Osteocyte (in vitro differentiated cells): ENCODE measurements at regions not wholly inside any gene's neighbourhood (a gene's known extent, or its start where the extent isn't known, plus 50 kb on each side); places are given as distances from the start of the nearest gene placed in this dataset.

Experiments
- DNase-seq: peaks from one replicate; pipeline ENCODE4 v3.0.0; 2021; ENCODE audit warnings: mixed read lengths; ENCODE audit not compliant: unreplicated experiment; ENCODE audit errors: extremely low spot score
- H3K27ac Mint-ChIP-seq: one replicate; pipeline ENCODE4 v1.8.0; 2021; ENCODE audit warnings: mild to moderate bottlenecking, mixed read lengths; ENCODE audit not compliant: unreplicated experiment
- H3K27me3 Mint-ChIP-seq: one replicate; pipeline ENCODE4 v1.8.0; 2021; ENCODE audit warnings: mixed read lengths; ENCODE audit not compliant: unreplicated experiment
- H3K36me3 Mint-ChIP-seq: one replicate; pipeline ENCODE4 v1.8.0; 2021; ENCODE audit warnings: mixed read lengths; ENCODE audit not compliant: unreplicated experiment
- H3K4me1 Mint-ChIP-seq: one replicate; pipeline ENCODE4 v1.8.0; 2021; ENCODE audit warnings: mixed read lengths; ENCODE audit not compliant: unreplicated experiment
- H3K4me3 Mint-ChIP-seq: one replicate; pipeline ENCODE4 v1.8.0; 2021; ENCODE audit warnings: mild to moderate bottlenecking, moderate library complexity, mixed read lengths; ENCODE audit not compliant: unreplicated experiment
- H3K9me3 Mint-ChIP-seq: one replicate; pipeline ENCODE4 v1.8.0; 2021; ENCODE audit warnings: mixed read lengths; ENCODE audit not compliant: unreplicated experiment
- CTCF ChIP-seq: fragments of 200-600 bp; sonication (generic); IDR thresholded peaks from 2 replicates; pipeline ENCODE4 v1.5.0; 2021; ENCODE audit warnings: antibody characterized with exemption, mild to moderate bottlenecking, moderate library complexity

GRCh38 chr11:91158891-91159537 lies 936.2 kb upstream of the CHORDC1 start:
- Mint-ChIP-seq H3K4me3 (no peak overlapping the region), H3K27me3 (no peaks in the 10 kb centered on the region), H3K36me3 (no peaks in the 10 kb centered on the region), H3K4me1 (peaks cover 16% of the 10 kb centered on the region), H3K9me3 (no peaks in the 10 kb centered on the region), H3K27ac (no peak overlapping the region)
- no peak for TF ChIP-seq CTCF
- no peak for DNase-seq

- H3K9me3 Mint-ChIP-seq, result no peaks in the 10 kb centered on the region
- no peak for TF ChIP-seq CTCF
- H3K27ac Mint-ChIP-seq, result no peak overlapping the region
- no peaks in the 10 kb centered on the region for H3K36me3 Mint-ChIP-seq
- H3K4me3 Mint-ChIP-seq, result no peak overlapping the region
- DNase-seq, result no peak
- no peaks in the 10 kb centered on the region for H3K27me3 Mint-ChIP-seq
- H3K4me1 Mint-ChIP-seq, result peaks cover 9% of the 10 kb centered on the region
Observed at GRCh38 chr11:91158297-91158696, 935.4 kb upstream of the CHORDC1 start.

GRCh38 chr11:91156041-91156440 lies 933.2 kb upstream of the CHORDC1 start:
- Mint-ChIP-seq H3K27ac (no peak overlapping the region), H3K4me3 (no peak overlapping the region), H3K4me1 (peaks cover 9% of the 10 kb centered on the region), H3K36me3 (peaks cover 4% of the 10 kb centered on the region), H3K27me3 (no peaks in the 10 kb centered on the region), H3K9me3 (no peaks in the 10 kb centered on the region)
- no peak for TF ChIP-seq CTCF
- DNase-seq, result no peak

- H3K4me1 Mint-ChIP-seq, result no peaks in the 10 kb centered on the region
- no peaks in the 10 kb centered on the region for H3K27me3 Mint-ChIP-seq
- no peak overlapping the region for H3K27ac Mint-ChIP-seq
- H3K4me3 Mint-ChIP-seq, result no peak overlapping the region
- TF ChIP-seq CTCF, result no peak
- H3K9me3 Mint-ChIP-seq, result no peaks in the 10 kb centered on the region
- peaks cover 1% of the 10 kb centered on the region for H3K36me3 Mint-ChIP-seq
- DNase-seq, result no peak
Observed at GRCh38 chr11:91147885-91148284, 925.0 kb upstream of the CHORDC1 start.

- no peaks in the 10 kb centered on the region for H3K4me1 Mint-ChIP-seq
Observed at GRCh38 chr11:91141655-91142054, 918.8 kb upstream of the CHORDC1 start.

More at GRCh38 chr11:91141655-91142054, 918.8 kb upstream of the CHORDC1 start:
- no peak for DNase-seq
- TF ChIP-seq CTCF, result no peak
- Mint-ChIP-seq H3K4me3 (no peak overlapping the region), H3K27ac (no peak overlapping the region), H3K9me3 (no peaks in the 10 kb centered on the region), H3K27me3 (no peaks in the 10 kb centered on the region), H3K36me3 (peaks cover 1% of the 10 kb centered on the region)
